Adrenal gland (tissue), 9 donors: ENCODE measurements at regions not wholly inside any gene's neighbourhood (a gene's known extent, or its start where the extent isn't known, plus 50 kb on each side); places are given as distances from the start of the nearest gene placed in this dataset.

Source experiments
- DNase-seq, 7 donors: peaks; one replicate each; pipeline ENCODE4 v3.0.0-alpha.2; 2019 to 2020
- H3K27ac ChIP-seq, 5 donors: fragments of 200-600 bp; sonication (generic) in 4 of 5; 1 replicate in 3 of 5; 2 replicates in 2 of 5; pipeline versions ENCODE4 v1.5.1 to v1.8.0; 2016 to 2020; ENCODE audit warnings: mild to moderate bottlenecking in 1 of 5
- H3K27me3 ChIP-seq: fragments of 200-600 bp; 2 replicates; pipeline ENCODE4 v1.8.0; 2021
- H3K36me3 ChIP-seq, 2 donors: fragments of 200-600 bp; replicated peaks in 1 of 2; 1 replicate in 1 of 2; 2 replicates in 1 of 2; pipeline versions ENCODE4 v1.5.1 to v1.8.0; 2018 to 2022
- H3K4me1 ChIP-seq, 2 donors: fragments of 200-600 bp; replicated peaks in 1 of 2; 1 replicate in 1 of 2; 2 replicates in 1 of 2; pipeline versions ENCODE4 v1.5.1 to v1.8.0; 2018 to 2021
- H3K4me3 ChIP-seq, 4 donors: fragments of 200-600 bp; sonication (generic) in 3 of 4; one replicate each; pipeline ENCODE4 v1.5.1; 2016 to 2018
- H3K9me3 ChIP-seq, 3 donors: fragments of 200-600 bp; sonication (generic) in 1 of 3; replicated peaks in 1 of 3; 1 replicate in 2 of 3; 2 replicates in 1 of 3; pipeline versions ENCODE4 v1.5.1 to v1.8.0; 2016 to 2021
- CTCF ChIP-seq, 6 experiments: fragments of 450-650 bp in 4 of 6; fragments of 200-600 bp in 2 of 6; sonication (generic) in 1 of 6; IDR thresholded peaks; 1 replicate in 5 of 6; 2 replicates in 1 of 6; pipeline versions ENCODE4 v1.5.1 to v1.8.0; 2016 to 2021; ENCODE audit warnings: antibody characterized with exemption in 6 of 6, mild to moderate bottlenecking in 2 of 6, moderate library complexity in 1 of 6
- POLR2A ChIP-seq, 2 donors: fragments of 450-650 bp; IDR thresholded peaks; one replicate each; pipeline ENCODE4 v1.6.1; 2017; ENCODE audit warnings: antibody characterized with exemption in 2 of 2, mild to moderate bottlenecking in 2 of 2, moderate library complexity in 1 of 2
- WGBS, 4 donors: extraction: QIAGEN DNeasy Blood & Tissue Kit in 2 of 4; methylation state at CpG; one replicate each; pipeline versions ENCODE4 v1.1.5 to v1.1.7; 2013 to 2017; 5-methylcytosine and 5-hydroxymethylcytosine counted together
- intact Hi-C, 2 donors: fragments of 100-400 bp; cut with DNase I; formaldehyde crosslinking; loops; one replicate each; pipeline versions ENCODE4 v1.14.1 to v1.15.0; 2022 to 2023
- donor health status: healthy with polysubstance abuse.
- donor health status: Bipolar disorder and iron deficiency.
- donor health status: DM: yes; HTN: yes; CAD: no.
- donor health status: DM: no; HTN: no; CAD: no.
- donor health status: DM: no; HTN: no; CAD: no.

GRCh38 chr18:28736951-28737350 is 560.0 kb upstream of the CDH2 start:
- H3K27me3 ChIP-seq = no peaks in the 10 kb centered on the region
- no peak overlapping the region for H3K4me3 ChIP-seq
- no peaks in the 10 kb centered on the region for H3K4me1 ChIP-seq
- H3K9me3 ChIP-seq = no peaks in the 10 kb centered on the region
- no peak for DNase-seq
- no peak for TF ChIP-seq CTCF (IDR thresholded peaks at IDR 0.05)
- TF ChIP-seq POLR2A (IDR thresholded peaks at IDR 0.05) = no peak
- H3K36me3 ChIP-seq = no peaks in the 10 kb centered on the region
- H3K27ac ChIP-seq = no peak overlapping the region
- intact Hi-C loops = no loop called here

- intact Hi-C loops = no loop called here
- no peaks in the 10 kb centered on the region for H3K9me3 ChIP-seq
- no peaks in the 10 kb centered on the region for H3K27me3 ChIP-seq
- no peak overlapping the region for H3K4me3 ChIP-seq
- no peak for DNase-seq
- no peaks in the 10 kb centered on the region for H3K36me3 ChIP-seq
- WGBS, 4 donors = 63 to 77% (median 71%) methylated on average over 2 of the region's 2 CpGs
- TF ChIP-seq CTCF (IDR thresholded peaks at IDR 0.05) (no peak), POLR2A (IDR thresholded peaks at IDR 0.05) (no peak)
- no peak overlapping the region for H3K27ac ChIP-seq
- no peaks in the 10 kb centered on the region for H3K4me1 ChIP-seq
Observed at GRCh38 chr18:28736223-28736622, 559.3 kb upstream of the CDH2 start.

GRCh38 chr18:28735731-28736130 is 558.8 kb upstream of the CDH2 start:
- Histone ChIP-seq H3K9me3 (no peaks in the 10 kb centered on the region), H3K27me3 (no peaks in the 10 kb centered on the region), H3K4me1 (no peaks in the 10 kb centered on the region), H3K36me3 (no peaks in the 10 kb centered on the region), H3K4me3 (no peak overlapping the region), H3K27ac (no peak overlapping the region)
- DNase-seq = no peak
- no peak for TF ChIP-seq CTCF (IDR thresholded peaks at IDR 0.05)
- TF ChIP-seq POLR2A (IDR thresholded peaks at IDR 0.05) = no peak
- 42 to 55% (median 53%) methylated on average over 2 of the region's 2 CpGs for WGBS, 4 donors
- intact Hi-C loops = no loop called here

GRCh38 chr18:28729321-28729720 is 552.4 kb upstream of the CDH2 start:
- intact Hi-C loops = no loop called here
- Histone ChIP-seq H3K36me3 (no peaks in the 10 kb centered on the region), H3K27me3 (no peaks in the 10 kb centered on the region), H3K4me3 (no peak overlapping the region), H3K9me3 (no peaks in the 10 kb centered on the region), H3K27ac (no peak overlapping the region), H3K4me1 (no peaks in the 10 kb centered on the region)
- WGBS, 4 donors = 61 to 79% (median 71%) methylated on average over 1 of the region's 1 CpG
- no peak for DNase-seq
- TF ChIP-seq POLR2A (IDR thresholded peaks at IDR 0.05) = no peak
- no peak for TF ChIP-seq CTCF (IDR thresholded peaks at IDR 0.05)
